Loucy (cell line): ENCODE measurements at regions not wholly inside any gene's neighbourhood (a gene's known extent, or its start where the extent isn't known, plus 50 kb on each side); places are given as distances from the start of the nearest gene placed in this dataset.

Source experiments
- H2AFZ ChIP-seq: fragments of 200-600 bp; sonication (generic); 2 replicates; pipeline ENCODE4 v1.6.0; 2016; ENCODE audit warnings: antibody characterized with exemption, mild to moderate bottlenecking, low read length, moderate library complexity
- H3F3A ChIP-seq: fragments of 200-600 bp; 2 replicates; pipeline ENCODE4 v1.6.0; 2016; ENCODE audit warnings: antibody characterized with exemption, low read depth, mild to moderate bottlenecking
- H3K27me3 ChIP-seq: fragments of 200-600 bp; sonication (generic); 2 replicates; pipeline ENCODE4 v1.6.1; 2014; ENCODE audit warnings: low read length, mild to moderate bottlenecking; ENCODE audit not compliant: insufficient read depth, poor library complexity, severe bottlenecking
- H3K36me3 ChIP-seq: fragments of 200-600 bp; sonication (generic); 2 replicates; pipeline ENCODE4 v1.6.1; 2016; ENCODE audit warnings: low read length; ENCODE audit not compliant: insufficient read depth
- H3K4me1 ChIP-seq: fragments of 200-600 bp; sonication (generic); 2 replicates; pipeline ENCODE4 v1.5.1; 2014; ENCODE audit warnings: low read length, mild to moderate bottlenecking; ENCODE audit not compliant: insufficient read depth, poor library complexity, severe bottlenecking
- H3K4me2 ChIP-seq: fragments of 200-600 bp; sonication (generic); 2 replicates; pipeline ENCODE4 v1.6.0; 2014; ENCODE audit warnings: antibody characterized with exemption, low read length, low read depth, mild to moderate bottlenecking; ENCODE audit not compliant: poor library complexity, severe bottlenecking
- H3K4me3 ChIP-seq: fragments of 200-600 bp; sonication (generic); 2 replicates; pipeline ENCODE4 v1.5.1; 2014; ENCODE audit warnings: low read length, mild to moderate bottlenecking, mixed read lengths; ENCODE audit not compliant: poor library complexity, severe bottlenecking
- H3K79me2 ChIP-seq: fragments of 200-600 bp; sonication (generic); 2 replicates; pipeline ENCODE4 v1.6.1; 2014; ENCODE audit warnings: low read length; ENCODE audit not compliant: insufficient read depth
- H3K9ac ChIP-seq: fragments of 200-600 bp; sonication (generic); 2 replicates; pipeline ENCODE4 v1.6.0; 2014; ENCODE audit warnings: mild to moderate bottlenecking, low read depth, low read length, moderate library complexity; ENCODE audit not compliant: poor library complexity, severe bottlenecking
- H3K9me2 ChIP-seq: fragments of 200-600 bp; sonication (generic); replicated peaks from 2 replicates; pipeline ENCODE4 v1.6.1; 2016; ENCODE audit warnings: low read depth, low read length, mixed read lengths
- H3K9me3 ChIP-seq: fragments of 200-600 bp; sonication (generic); 2 replicates; pipeline ENCODE4 v1.6.1; 2014; ENCODE audit warnings: mild to moderate bottlenecking, antibody characterized with exemption, low read length, low read depth; ENCODE audit not compliant: insufficient read depth
- H4K20me1 ChIP-seq: fragments of 200-600 bp; sonication (generic); 2 replicates; pipeline ENCODE4 v1.6.0; 2014; ENCODE audit warnings: antibody characterized with exemption, low read length, mild to moderate bottlenecking; ENCODE audit not compliant: insufficient read depth, poor library complexity, severe bottlenecking
- EZH2phosphoT487 ChIP-seq: fragments of 200-600 bp; IDR thresholded peaks from 2 replicates; pipeline ENCODE4 v1.6.1; 2018; ENCODE audit warnings: antibody characterized with exemption, mild to moderate bottlenecking, moderate library complexity, borderline replicate concordance
- TF ChIP-seq, protein P1 (sequence below): fragments of 200-600 bp; sonication (generic); conservative IDR thresholded peaks from 2 replicates; pipeline ENCODE4 v1.5.1; 2014; ENCODE audit warnings: mild to moderate bottlenecking, antibody characterized with exemption, low read length

DNA sequence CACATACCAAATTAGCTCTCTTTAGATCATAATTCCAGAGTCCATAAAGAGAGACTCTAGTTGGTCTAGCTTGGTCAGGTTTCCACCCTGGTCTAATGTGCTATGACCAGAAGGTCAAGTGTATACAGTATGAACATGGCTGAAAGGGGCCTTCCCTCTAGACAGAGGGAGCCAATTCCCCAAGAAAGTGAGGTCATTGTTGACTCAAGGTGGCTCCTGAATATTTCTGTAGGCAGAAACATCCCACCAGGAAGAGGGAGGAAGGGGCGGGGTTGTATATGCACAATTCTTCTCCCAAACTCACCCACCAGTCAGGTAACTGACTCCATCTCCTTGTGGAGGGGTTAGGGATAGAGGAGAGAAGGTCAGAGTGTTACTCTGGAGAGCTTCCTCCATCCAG is 281.8 kb upstream of the PLET1 start:
- TF ChIP-seq, protein P1, sequence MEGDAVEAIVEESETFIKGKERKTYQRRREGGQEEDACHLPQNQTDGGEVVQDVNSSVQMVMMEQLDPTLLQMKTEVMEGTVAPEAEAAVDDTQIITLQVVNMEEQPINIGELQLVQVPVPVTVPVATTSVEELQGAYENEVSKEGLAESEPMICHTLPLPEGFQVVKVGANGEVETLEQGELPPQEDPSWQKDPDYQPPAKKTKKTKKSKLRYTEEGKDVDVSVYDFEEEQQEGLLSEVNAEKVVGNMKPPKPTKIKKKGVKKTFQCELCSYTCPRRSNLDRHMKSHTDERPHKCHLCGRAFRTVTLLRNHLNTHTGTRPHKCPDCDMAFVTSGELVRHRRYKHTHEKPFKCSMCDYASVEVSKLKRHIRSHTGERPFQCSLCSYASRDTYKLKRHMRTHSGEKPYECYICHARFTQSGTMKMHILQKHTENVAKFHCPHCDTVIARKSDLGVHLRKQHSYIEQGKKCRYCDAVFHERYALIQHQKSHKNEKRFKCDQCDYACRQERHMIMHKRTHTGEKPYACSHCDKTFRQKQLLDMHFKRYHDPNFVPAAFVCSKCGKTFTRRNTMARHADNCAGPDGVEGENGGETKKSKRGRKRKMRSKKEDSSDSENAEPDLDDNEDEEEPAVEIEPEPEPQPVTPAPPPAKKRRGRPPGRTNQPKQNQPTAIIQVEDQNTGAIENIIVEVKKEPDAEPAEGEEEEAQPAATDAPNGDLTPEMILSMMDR = no peak
- no peak overlapping the region for H2AFZ ChIP-seq
- H3K36me3 ChIP-seq = no peaks in the 10 kb centered on the region
- H3K4me3 ChIP-seq = no peak overlapping the region
- H4K20me1 ChIP-seq = no peaks in the 10 kb centered on the region
- H3K9ac ChIP-seq = no peak overlapping the region
- H3K79me2 ChIP-seq = no peaks in the 10 kb centered on the region
- H3K9me3 ChIP-seq = no peaks in the 10 kb centered on the region
- no peaks in the 10 kb centered on the region for H3K27me3 ChIP-seq
- H3F3A ChIP-seq = no peaks in the 10 kb centered on the region
- no peaks in the 10 kb centered on the region for H3K4me1 ChIP-seq
- no peaks in the 10 kb centered on the region for H3K9me2 ChIP-seq
- H3K4me2 ChIP-seq = no peak overlapping the region

DNA sequence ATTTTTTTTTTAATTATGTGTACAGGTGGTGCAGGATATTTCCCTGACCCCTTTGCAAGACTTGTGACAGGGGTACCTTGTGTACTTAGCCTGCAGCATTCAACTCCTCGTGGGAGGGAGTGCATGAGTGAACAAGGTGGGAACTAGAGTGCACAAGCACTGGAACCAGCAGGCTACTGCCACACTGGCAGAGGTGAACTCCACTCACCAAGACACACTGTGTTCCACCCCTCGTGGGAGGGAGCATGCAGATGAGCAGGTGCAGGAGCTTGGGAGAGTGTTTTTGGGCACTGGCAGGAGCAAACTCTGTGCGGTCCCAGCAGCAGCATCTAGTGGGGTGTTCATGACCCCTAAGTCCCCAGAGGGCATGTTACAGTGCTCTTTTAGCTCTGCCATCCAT is 282.7 kb upstream of the PLET1 start:
- Histone ChIP-seq H3F3A (no peaks in the 10 kb centered on the region), H3K79me2 (no peaks in the 10 kb centered on the region), H4K20me1 (no peaks in the 10 kb centered on the region), H2AFZ (no peak overlapping the region), H3K9ac (no peak overlapping the region), H3K9me2 (no peaks in the 10 kb centered on the region), H3K9me3 (no peaks in the 10 kb centered on the region), H3K4me1 (no peaks in the 10 kb centered on the region), H3K36me3 (no peaks in the 10 kb centered on the region), H3K4me3 (no peak overlapping the region), H3K4me2 (no peak overlapping the region), H3K27me3 (no peaks in the 10 kb centered on the region)
- TF ChIP-seq EZH2phosphoT487 = no peak
- TF ChIP-seq, protein P1 = no peak

DNA sequence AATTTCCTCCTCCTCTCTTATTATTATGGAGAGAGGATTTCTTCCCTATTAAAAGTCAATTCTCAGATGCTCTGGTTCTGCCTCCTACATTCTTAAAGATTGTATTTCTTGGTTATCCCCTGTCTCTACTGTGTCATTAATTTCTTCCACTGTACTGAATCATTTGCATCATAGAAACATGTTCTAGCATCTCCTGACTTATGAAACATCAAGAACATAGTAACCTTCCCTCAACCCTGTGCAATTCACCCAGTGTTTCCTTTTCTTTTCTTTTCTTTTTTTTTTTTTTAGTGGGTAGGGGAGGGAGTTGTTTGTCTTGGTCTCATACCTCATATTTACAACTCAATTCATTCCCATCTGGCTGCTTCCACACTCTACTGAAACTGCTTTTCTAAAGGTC is 288.0 kb upstream of the PLET1 start:
- Histone ChIP-seq H3K4me2 (no peak overlapping the region), H3K9me3 (no peaks in the 10 kb centered on the region)
- TF ChIP-seq, protein P1 = no peak
- no peak for TF ChIP-seq EZH2phosphoT487

More for the DNA sequence above, 288.0 kb upstream of the PLET1 start:
- Histone ChIP-seq H3K9ac (no peak overlapping the region), H3F3A (no peaks in the 10 kb centered on the region), H3K27me3 (no peaks in the 10 kb centered on the region), H3K36me3 (no peaks in the 10 kb centered on the region), H3K79me2 (no peaks in the 10 kb centered on the region), H2AFZ (no peak overlapping the region), H4K20me1 (no peaks in the 10 kb centered on the region), H3K4me1 (no peaks in the 10 kb centered on the region), H3K4me3 (no peak overlapping the region), H3K9me2 (no peaks in the 10 kb centered on the region)
